ENCODE measurements at regions not wholly inside any gene's neighbourhood (a gene's known extent, or its start where the extent isn't known, plus 50 kb on each side); places are given as distances from the start of the nearest gene placed in this dataset.

DNA sequence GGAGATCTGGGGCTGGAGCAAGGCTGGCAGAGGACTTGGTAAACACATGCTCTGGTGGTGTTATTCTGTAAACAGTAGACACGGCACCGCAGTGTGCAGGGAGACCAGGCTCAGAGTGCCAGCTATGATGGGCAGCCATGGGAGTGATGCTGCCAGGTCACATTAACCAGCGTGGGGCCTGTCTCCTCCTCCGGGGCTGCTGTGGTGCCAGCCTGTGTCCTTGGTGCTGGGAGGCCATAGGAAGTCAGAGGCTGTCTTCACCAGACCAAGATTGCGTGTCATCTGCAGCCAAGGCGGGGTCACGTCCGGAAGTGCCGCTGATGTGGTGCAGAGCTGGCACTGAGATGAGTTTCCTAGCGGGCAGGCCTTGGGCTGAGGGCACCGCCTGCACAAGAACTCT is 236.0 kb downstream of the GLRX3 start:
- TF ChIP-seq, protein P1, sequence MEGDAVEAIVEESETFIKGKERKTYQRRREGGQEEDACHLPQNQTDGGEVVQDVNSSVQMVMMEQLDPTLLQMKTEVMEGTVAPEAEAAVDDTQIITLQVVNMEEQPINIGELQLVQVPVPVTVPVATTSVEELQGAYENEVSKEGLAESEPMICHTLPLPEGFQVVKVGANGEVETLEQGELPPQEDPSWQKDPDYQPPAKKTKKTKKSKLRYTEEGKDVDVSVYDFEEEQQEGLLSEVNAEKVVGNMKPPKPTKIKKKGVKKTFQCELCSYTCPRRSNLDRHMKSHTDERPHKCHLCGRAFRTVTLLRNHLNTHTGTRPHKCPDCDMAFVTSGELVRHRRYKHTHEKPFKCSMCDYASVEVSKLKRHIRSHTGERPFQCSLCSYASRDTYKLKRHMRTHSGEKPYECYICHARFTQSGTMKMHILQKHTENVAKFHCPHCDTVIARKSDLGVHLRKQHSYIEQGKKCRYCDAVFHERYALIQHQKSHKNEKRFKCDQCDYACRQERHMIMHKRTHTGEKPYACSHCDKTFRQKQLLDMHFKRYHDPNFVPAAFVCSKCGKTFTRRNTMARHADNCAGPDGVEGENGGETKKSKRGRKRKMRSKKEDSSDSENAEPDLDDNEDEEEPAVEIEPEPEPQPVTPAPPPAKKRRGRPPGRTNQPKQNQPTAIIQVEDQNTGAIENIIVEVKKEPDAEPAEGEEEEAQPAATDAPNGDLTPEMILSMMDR (conservative IDR thresholded peaks at IDR 0.05; ENCODE audit: low read depth, low read length), result no peak
- no peak overlapping the region for H3K4me3 ChIP-seq (ENCODE audit: low read depth, low read length)
- no peak for DNase-seq (ENCODE audit: low read depth)

DNA sequence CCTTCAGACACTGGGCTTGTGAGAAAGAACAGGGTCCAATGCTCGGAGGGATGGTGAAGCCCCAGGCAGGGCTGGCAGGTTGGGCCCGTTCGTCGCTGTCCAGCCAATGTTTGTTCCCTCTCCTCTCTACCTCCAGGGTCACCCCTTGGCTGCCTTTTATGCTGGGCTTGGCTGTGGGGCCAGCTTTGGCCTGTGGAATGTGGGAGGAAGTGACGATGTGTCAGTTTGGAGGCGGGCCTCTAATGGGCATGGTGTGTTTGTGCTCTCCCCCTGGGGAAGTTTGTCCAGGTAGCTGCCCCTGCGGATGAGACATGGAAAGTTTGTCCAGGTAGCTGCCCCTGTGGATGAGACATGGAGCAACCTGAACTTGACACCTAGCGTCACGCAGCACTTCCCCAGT is 236.7 kb downstream of the GLRX3 start:
- DNase-seq (ENCODE audit: low read depth), result no peak
- no peak overlapping the region for H3K4me3 ChIP-seq (ENCODE audit: low read depth, low read length)
- TF ChIP-seq, protein P1 (conservative IDR thresholded peaks at IDR 0.05; ENCODE audit: low read depth, low read length), result no peak

DNA sequence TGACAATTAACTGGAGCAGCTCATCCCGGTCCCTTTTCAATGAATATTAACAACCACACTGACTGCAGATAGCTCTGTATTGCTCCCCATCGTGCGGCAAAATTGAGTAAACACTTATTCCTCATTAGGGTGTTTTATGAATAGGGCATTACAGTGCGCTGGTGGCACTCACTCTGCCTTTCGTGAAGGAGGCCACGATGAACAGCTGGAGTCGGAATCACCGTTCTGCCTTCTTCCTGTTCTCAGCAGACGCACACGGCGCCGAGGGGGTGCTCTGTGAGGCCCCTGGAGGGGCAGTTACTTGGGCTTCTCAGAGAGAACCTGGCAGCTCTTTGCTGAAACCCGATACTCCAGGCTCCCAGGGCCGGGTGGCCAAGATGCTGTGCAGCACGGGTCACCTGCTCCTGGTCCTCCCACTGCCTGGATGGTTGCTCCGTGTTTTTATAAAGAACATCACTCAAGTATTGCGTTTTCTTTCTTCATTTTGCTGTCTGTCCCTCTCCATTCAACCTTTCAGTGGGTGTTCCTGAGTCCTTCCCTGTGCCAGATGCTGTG is 241.9 kb downstream of the GLRX3 start:
- TF ChIP-seq, protein P1 (conservative IDR thresholded peaks at IDR 0.05; ENCODE audit: low read depth, low read length), result no peak
- no peak for DNase-seq (ENCODE audit: low read depth)
- no peak overlapping the region for H3K4me3 ChIP-seq (ENCODE audit: low read depth, low read length)

DNA sequence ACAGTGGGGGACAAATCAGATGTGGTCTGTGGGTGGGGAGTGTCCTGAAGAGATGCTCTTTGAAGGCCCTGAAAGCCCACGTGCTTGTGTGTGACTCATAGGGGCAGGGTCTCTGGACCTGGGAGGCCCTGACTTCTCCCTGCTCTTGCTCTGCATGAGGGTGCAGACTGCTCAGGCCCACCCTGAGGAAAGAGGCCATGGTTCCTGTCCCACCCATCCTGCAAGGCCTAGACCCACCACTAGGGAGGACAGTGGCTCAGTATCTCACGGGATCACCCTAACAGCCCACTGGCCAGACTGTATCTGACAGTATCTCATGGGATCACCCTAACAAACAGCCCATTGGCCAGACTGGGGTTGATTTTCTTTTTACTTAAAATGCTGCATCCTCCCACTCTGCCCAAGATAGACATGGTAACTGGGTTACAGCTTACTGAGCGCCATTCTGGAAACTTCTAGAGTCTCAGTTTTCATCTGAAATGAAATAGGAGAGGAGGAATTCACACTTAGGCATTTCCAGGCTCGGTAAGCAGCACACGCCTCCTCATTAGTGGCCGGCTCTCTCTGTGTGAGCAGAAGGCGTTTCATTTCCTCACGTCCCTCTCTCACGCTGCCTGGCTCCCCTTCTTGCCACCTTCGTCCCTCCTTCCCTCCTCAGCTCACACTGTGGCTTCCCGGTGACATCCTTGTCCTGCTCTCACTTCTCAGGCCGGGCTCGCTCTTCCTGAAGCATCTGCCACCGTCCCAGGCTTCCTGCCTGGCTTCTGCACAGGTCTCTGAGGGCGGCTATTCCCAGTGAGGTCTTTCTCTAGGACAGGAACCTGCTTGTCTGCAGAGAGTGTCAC is 242.6 kb downstream of the GLRX3 start:
- TF ChIP-seq, protein P1 (conservative IDR thresholded peaks at IDR 0.05; ENCODE audit: low read depth, low read length), result no peak
- H3K4me3 ChIP-seq (ENCODE audit: low read depth, low read length), result no peak overlapping the region
- DNase-seq (ENCODE audit: low read depth), result no peak

DNA sequence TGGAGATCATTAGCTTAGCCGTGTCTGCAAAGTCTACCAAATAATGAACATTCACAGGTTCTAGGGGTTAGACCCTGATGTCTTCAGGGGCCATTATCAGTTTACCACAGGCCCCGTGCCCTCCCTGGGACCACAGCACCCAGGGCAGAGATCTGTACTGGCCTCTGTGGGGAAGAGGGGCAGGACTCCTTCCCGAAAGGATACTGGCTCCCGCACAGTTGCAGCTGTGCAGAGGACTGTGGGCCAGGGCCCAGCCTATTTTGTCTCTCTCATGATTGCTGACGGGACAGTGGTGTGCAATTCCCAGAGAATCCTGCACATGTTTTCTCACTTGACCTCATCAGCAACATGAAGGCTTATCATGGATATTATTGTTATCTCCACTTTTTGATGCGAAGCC is 243.9 kb downstream of the GLRX3 start:
- TF ChIP-seq, protein P1 (conservative IDR thresholded peaks at IDR 0.05; ENCODE audit: low read depth, low read length), result no peak
- no peak overlapping the region for H3K4me3 ChIP-seq (ENCODE audit: low read depth, low read length)
- no peak for DNase-seq (ENCODE audit: low read depth)

DNA sequence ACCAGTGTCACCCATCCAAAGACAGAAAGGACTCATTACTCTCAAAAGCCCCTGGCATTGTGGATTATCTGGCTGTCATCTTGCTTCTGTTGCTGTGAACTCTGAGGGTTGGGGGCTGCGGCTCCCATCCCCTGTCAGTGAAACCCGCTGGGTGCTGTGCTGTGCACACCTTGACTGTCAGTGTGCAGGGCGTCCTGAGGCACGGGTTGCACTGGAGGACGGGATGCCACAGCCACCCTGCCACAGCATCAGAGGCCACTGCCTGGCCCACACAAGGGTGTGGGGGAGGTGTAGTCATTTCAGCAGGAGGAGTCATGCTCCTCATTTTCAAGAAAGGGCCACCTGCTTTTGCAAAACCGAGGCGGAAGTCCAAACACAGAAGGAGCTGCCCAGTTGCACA is 245.8 kb downstream of the GLRX3 start:
- H3K4me3 ChIP-seq (ENCODE audit: low read depth, low read length), result no peak overlapping the region
- TF ChIP-seq, protein P1 (conservative IDR thresholded peaks at IDR 0.05; ENCODE audit: low read depth, low read length), result no peak
- no peak for DNase-seq (ENCODE audit: low read depth)

All from epithelial cell of proximal tubule (primary cell).